ENCODE measurements at regions not wholly inside any gene's neighbourhood (a gene's known extent, or its start where the extent isn't known, plus 50 kb on each side); places are given as distances from the start of the nearest gene placed in this dataset.

DNA sequence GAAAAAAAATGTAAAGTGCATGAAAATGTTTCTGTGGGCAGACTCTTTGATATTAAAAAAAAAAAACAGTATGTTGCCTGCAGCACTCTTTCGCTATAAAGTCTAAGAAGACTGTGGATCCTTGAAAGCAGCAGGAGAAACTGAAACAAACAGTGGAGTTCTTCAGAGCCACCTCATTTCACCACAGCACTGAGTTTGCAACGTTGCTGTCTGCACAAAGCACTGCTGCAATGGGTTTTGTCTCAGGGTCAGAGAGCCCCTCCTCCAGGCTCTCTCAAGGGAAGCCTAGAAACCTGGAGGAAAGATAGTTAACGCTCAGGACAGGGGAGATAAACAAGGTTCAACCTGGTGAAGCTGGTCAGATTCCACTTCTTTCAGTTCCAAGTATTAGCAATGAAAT lies 248.7 kb downstream of the EFNB2 start:
- H3K4me1 ChIP-seq = no peaks in the 10 kb centered on the region
- H3K27ac ChIP-seq = no peak overlapping the region
- intact Hi-C loops (cut with DNase I) = no loop called here
- TF ChIP-seq POLR2AphosphoS5 (IDR thresholded peaks at IDR 0.05; ENCODE audit: insufficient read depth in 1 of 2, low read depth in 1 of 2) (no peak), POLR2A (IDR thresholded peaks at IDR 0.05) (no peak)
- TF ChIP-seq, protein P1, sequence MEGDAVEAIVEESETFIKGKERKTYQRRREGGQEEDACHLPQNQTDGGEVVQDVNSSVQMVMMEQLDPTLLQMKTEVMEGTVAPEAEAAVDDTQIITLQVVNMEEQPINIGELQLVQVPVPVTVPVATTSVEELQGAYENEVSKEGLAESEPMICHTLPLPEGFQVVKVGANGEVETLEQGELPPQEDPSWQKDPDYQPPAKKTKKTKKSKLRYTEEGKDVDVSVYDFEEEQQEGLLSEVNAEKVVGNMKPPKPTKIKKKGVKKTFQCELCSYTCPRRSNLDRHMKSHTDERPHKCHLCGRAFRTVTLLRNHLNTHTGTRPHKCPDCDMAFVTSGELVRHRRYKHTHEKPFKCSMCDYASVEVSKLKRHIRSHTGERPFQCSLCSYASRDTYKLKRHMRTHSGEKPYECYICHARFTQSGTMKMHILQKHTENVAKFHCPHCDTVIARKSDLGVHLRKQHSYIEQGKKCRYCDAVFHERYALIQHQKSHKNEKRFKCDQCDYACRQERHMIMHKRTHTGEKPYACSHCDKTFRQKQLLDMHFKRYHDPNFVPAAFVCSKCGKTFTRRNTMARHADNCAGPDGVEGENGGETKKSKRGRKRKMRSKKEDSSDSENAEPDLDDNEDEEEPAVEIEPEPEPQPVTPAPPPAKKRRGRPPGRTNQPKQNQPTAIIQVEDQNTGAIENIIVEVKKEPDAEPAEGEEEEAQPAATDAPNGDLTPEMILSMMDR (IDR thresholded peaks at IDR 0.05) = no peak
- H3K36me3 ChIP-seq = no peaks in the 10 kb centered on the region
- H3K27me3 ChIP-seq = no peaks in the 10 kb centered on the region
- no peak for DNase-seq (ENCODE audit: extremely low spot score in 2 of 2)
- no peaks in the 10 kb centered on the region for H3K9me3 ChIP-seq
- no peak overlapping the region for H3K4me3 ChIP-seq

DNA sequence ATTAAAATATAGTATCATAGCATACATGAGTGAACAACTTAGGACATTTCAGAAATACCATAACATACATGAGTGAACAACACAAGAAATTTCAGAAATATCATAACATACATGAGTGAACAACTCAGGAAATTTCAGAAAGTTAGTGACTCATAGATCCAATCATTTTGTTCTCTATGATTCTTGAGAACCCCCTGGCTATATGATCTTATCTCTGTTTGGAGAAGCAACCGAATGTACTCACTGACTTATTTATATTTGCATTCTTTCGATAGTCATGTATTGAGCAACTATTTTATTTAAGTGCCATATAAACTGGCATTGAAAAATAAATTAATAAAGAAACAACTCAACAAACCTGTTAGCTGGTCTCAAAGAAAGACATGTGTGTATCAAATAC lies 251.1 kb downstream of the EFNB2 start:
- no peak for TF ChIP-seq POLR2AphosphoS5 (IDR thresholded peaks at IDR 0.05; ENCODE audit: insufficient read depth in 1 of 2, low read depth in 1 of 2)
- TF ChIP-seq, protein P1 (IDR thresholded peaks at IDR 0.05) = no peak
- TF ChIP-seq POLR2A (IDR thresholded peaks at IDR 0.05) = no peak
- H3K27me3 ChIP-seq = no peaks in the 10 kb centered on the region
- no peak overlapping the region for H3K27ac ChIP-seq
- DNase-seq (ENCODE audit: extremely low spot score in 2 of 2) = no peak
- H3K4me3 ChIP-seq = no peak overlapping the region
- no peaks in the 10 kb centered on the region for H3K9me3 ChIP-seq
- no peaks in the 10 kb centered on the region for H3K4me1 ChIP-seq
- intact Hi-C loops (cut with DNase I) = no loop called here
- no peaks in the 10 kb centered on the region for H3K36me3 ChIP-seq

DNA sequence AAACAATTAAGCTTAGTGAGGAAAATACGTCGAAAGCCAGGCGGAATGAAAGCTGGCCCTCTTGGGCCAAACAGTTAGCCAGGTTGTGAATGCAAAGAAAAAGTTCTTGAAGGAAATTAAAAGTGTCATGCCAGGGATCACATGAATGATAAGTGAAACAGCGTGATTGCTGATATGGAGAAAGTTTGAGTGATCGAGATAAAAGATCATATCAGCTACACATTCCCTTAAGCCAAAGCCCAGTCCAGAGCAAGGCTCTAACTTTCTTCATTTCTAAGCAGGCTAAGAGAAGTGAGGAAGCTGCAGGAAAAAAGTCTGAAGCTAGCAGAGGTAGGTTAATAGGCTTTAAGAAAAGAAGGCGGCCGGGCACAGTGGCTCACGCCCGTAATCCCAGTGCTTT lies 254.0 kb downstream of the EFNB2 start:
- Histone ChIP-seq H3K27me3 (no peaks in the 10 kb centered on the region), H3K9me3 (no peaks in the 10 kb centered on the region), H3K4me3 (no peak overlapping the region), H3K36me3 (no peaks in the 10 kb centered on the region), H3K27ac (no peak overlapping the region), H3K4me1 (no peaks in the 10 kb centered on the region)
- intact Hi-C loops (cut with DNase I) = no loop called here
- TF ChIP-seq POLR2AphosphoS5 (IDR thresholded peaks at IDR 0.05; ENCODE audit: insufficient read depth in 1 of 2, low read depth in 1 of 2) = no peak
- TF ChIP-seq POLR2A (IDR thresholded peaks at IDR 0.05) = no peak
- TF ChIP-seq, protein P1 (IDR thresholded peaks at IDR 0.05) = no peak
- no peak for DNase-seq (ENCODE audit: extremely low spot score in 2 of 2)

DNA sequence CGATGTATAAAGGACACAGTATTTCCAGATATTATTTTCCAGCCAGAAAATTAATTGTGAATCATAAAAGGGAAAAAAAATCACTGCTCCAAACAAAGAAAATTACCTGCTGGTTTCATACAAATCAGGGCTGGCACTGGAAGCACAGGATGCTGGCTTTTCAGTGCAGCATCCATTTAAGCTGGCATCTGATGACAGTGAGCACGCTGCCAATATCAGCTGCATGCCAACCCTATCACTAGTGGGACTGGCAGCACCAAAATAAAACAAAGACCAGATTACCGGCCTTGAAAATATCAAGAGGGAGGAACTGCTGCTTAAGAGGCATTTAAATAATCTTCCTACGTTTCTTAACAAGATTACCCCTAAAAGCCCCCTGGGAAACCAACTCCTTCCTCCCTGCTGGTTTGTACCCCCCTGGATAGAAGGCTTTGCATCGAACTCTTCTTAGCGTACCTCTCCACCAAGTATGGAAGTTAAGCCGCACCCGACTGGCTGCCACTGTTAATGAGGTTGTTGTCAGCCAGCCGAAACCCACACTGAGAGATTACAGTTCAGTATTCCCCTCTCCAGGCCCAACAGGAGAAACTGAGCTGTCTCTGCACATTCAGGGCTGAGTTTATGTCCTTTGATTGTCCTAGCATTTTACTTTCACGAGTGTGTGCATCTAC lies 257.8 kb downstream of the EFNB2 start:
- no peaks in the 10 kb centered on the region for H3K4me1 ChIP-seq
- H3K27me3 ChIP-seq = no peaks in the 10 kb centered on the region
- DNase-seq (ENCODE audit: extremely low spot score in 2 of 2) = no peak
- no peaks in the 10 kb centered on the region for H3K9me3 ChIP-seq
- no peaks in the 10 kb centered on the region for H3K36me3 ChIP-seq
- intact Hi-C loops (cut with DNase I) = no loop called here
- no peak for TF ChIP-seq POLR2A (IDR thresholded peaks at IDR 0.05)
- H3K4me3 ChIP-seq = no peak overlapping the region
- no peak overlapping the region for H3K27ac ChIP-seq

DNA sequence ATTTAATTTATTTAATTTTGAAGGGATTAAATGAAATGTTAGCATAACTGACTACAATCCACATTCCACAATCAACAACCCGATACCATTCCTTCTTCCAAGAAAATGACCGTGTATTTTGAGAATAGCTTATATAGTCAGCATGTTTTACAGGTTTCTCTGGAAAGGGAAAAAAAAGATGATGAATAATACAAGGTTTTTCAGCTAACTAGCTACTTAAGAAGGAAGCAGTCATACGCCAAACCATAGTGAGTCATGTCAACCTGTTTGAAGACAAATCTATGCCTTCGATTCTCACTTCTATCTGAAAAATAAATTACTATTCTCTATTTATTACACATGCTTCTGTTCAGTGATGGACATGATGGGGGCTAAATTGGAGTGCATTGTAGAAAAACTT lies 258.6 kb downstream of the EFNB2 start:
- no peak overlapping the region for H3K4me3 ChIP-seq
- TF ChIP-seq, protein P1 (IDR thresholded peaks at IDR 0.05) = no peak
- no peak for TF ChIP-seq POLR2A (IDR thresholded peaks at IDR 0.05)
- no peak for TF ChIP-seq POLR2AphosphoS5 (IDR thresholded peaks at IDR 0.05; ENCODE audit: insufficient read depth in 1 of 2, low read depth in 1 of 2)
- H3K27me3 ChIP-seq = no peaks in the 10 kb centered on the region
- intact Hi-C loops (cut with DNase I) = no loop called here
- H3K4me1 ChIP-seq = no peaks in the 10 kb centered on the region
- no peak for DNase-seq (ENCODE audit: extremely low spot score in 2 of 2)
- H3K27ac ChIP-seq = no peak overlapping the region
- no peaks in the 10 kb centered on the region for H3K36me3 ChIP-seq
- H3K9me3 ChIP-seq = no peaks in the 10 kb centered on the region

All from vagina (tissue), 2 donors.